ENCODE measurements at regions not wholly inside any gene's neighbourhood (a gene's known extent, or its start where the extent isn't known, plus 50 kb on each side); places are given as distances from the start of the nearest gene placed in this dataset.

DNA sequence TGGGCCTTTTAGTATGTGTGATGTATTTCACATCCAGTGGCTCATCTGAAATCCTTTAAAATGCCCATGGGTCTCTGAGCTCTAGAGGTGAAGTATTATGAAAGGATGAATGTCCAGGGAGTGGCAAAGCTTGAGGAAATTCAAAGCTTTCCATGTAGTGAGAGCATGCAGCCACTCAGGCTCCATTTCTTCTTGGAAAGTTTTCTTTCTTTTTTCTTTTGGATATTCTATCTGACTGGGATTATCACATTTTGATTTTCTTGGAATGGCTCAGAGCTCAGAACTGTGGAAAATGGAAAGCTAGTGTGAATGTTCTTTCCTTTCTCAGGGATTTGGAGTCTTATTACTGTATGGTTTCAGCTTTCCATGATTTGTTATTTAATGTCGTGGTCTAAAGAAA is 397.4 kb downstream of the CD109 start:
- 5% methylated on average over 1 of the region's 1 CpG for WGBS (ENCODE audit: insufficient coverage, low coverage, missing lambda C conversion rate)
- Histone ChIP-seq H3K9ac (ENCODE audit: insufficient read depth in 1 of 2, low read depth in 2 of 2, low read length in 2 of 2) (no peak overlapping the region), H3K9me3 (replicated peaks; ENCODE audit: control insufficient read depth, insufficient read depth, low read depth, low read length) (no peaks in the 10 kb centered on the region), H3K27me3 (ENCODE audit: control insufficient read depth in 2 of 2, insufficient read depth in 2 of 2, low read length in 2 of 2) (no peaks in the 10 kb centered on the region), H4K20me1 (replicated peaks; ENCODE audit: control insufficient read depth, insufficient read depth, low read length) (no peaks in the 10 kb centered on the region), H3K4me3 (no peak overlapping the region), H3K4me1 (replicated peaks in 1 of 2; ENCODE audit: control insufficient read depth in 2 of 2, insufficient read depth in 2 of 2, low read length in 2 of 2) (no peaks in the 10 kb centered on the region), H3K27ac (ENCODE audit: extremely low read depth, low read depth, low read length) (no peak overlapping the region), H2AFZ (ENCODE audit: low read depth, low read length) (no peak overlapping the region), H3K79me2 (ENCODE audit: control insufficient read depth, insufficient read depth, low read length) (no peaks in the 10 kb centered on the region), H3K9me1 (ENCODE audit: control insufficient read depth, insufficient read depth, low read length) (no peaks in the 10 kb centered on the region), H3K36me3 (ENCODE audit: control insufficient read depth, insufficient read depth, low read length) (no peaks in the 10 kb centered on the region), H3K4me2 (ENCODE audit: insufficient read depth, low read length) (no peak overlapping the region)
- ATAC-seq = no peak
- intact Hi-C loops (cut with micrococcal nuclease) = loop anchor here (5.0 kb wide), 1 partner anchor 1119 kb away; no protein-coding TSS in a partner anchor
- BruUV-seq (replicated peaks) = no TSS peak
- no peak for FAIRE-seq
- DNase-seq (ENCODE audit: extremely low read depth in 1 of 4, low spot score in 3 of 4) = no peak
- CTCF ChIA-PET (ENCODE audit: low intra/inter-chr PET ratio) = no interaction called here
- TF ChIP-seq NFE2 (IDR thresholded peaks at IDR 0.05; ENCODE audit: low read depth) (no peak), ZNF507 (tag; conservative IDR thresholded peaks at IDR 0.05) (no peak), SMC3 (conservative IDR thresholded peaks at IDR 0.05; ENCODE audit: insufficient read depth, low read depth, low read length) (no peak), MXI1 (IDR thresholded peaks at IDR 0.05; ENCODE audit: low read depth, low read length) (no peak), SIX5 (IDR thresholded peaks at IDR 0.05; ENCODE audit: borderline replicate concordance in 1 of 2, insufficient read depth in 1 of 2, low read depth in 1 of 2, low read length in 2 of 2) (no peak), FOXK2 (conservative IDR thresholded peaks at IDR 0.05 in 1 of 2, IDR thresholded peaks at IDR 0.05 in 1 of 2; ENCODE audit: low read depth in 2 of 2) (no peak), MAFG (tag; conservative IDR thresholded peaks at IDR 0.05) (no peak), ATF1 (CRISPR knock-in tag; IDR thresholded peaks at IDR 0.05) (no peak), ATF1 (tag; IDR thresholded peaks at IDR 0.05) (no peak), TCF7 (IDR thresholded peaks at IDR 0.05; ENCODE audit: borderline replicate concordance) (no peak), PRPF4 (IDR thresholded peaks at IDR 0.05; ENCODE audit: insufficient read depth, low read depth, low read length, poor library complexity, severe bottlenecking) (no peak), RUNX1 (IDR thresholded peaks at IDR 0.05; ENCODE audit: low read depth) (no peak), CEBPB (tag; IDR thresholded peaks at IDR 0.05) (no peak), MAFK (IDR thresholded peaks at IDR 0.05; ENCODE audit: low read length) (no peak)
- in situ Hi-C loops (cut with MboI) = no loop called here
- POLR2A ChIA-PET = no interaction called here

Measured in K562 (cell line).